CD14-positive monocyte (primary cell): ENCODE measurements at regions not wholly inside any gene's neighbourhood (a gene's known extent, or its start where the extent isn't known, plus 50 kb on each side); places are given as distances from the start of the nearest gene placed in this dataset.

Source experiments
- DNase-seq, 3 donors: peaks; one replicate each; pipeline ENCODE4 v3.0.0-alpha.2; 2011 to 2022
- H2AFZ ChIP-seq: 2 replicates; pipeline ENCODE4 v1.6.0; 2012; ENCODE audit warnings: mild to moderate bottlenecking, low read depth, low read length, inconsistent platforms; ENCODE audit not compliant: insufficient read depth, poor library complexity, severe bottlenecking
- H3K27ac ChIP-seq, 2 donors: 1 replicate in 1 of 2; 2 replicates in 1 of 2; pipeline ENCODE4 v1.5.1; 2012 to 2013; ENCODE audit warnings: low read length in 2 of 2, control low read depth in 1 of 2, inconsistent platforms in 1 of 2, low read depth in 1 of 2, mild to moderate bottlenecking in 1 of 2
- H3K27me3 ChIP-seq, 2 donors: one replicate each; pipeline versions ENCODE4 v1.6.0 to v1.6.1; 2011 to 2013; ENCODE audit warnings: low read length in 2 of 2; ENCODE audit not compliant: control insufficient read depth in 2 of 2, insufficient read depth in 2 of 2
- H3K36me3 ChIP-seq, 2 donors: replicated peaks in 1 of 2; 1 replicate in 1 of 2; 2 replicates in 1 of 2; pipeline versions ENCODE4 v1.5.1 to v1.6.1; 2012 to 2013; ENCODE audit warnings: low read length in 2 of 2, control low read depth in 1 of 2, inconsistent platforms in 1 of 2, mild to moderate bottlenecking in 1 of 2; ENCODE audit not compliant: insufficient read depth in 2 of 2, control insufficient read depth in 1 of 2
- H3K4me1 ChIP-seq, 2 donors: 1 replicate in 1 of 2; 2 replicates in 1 of 2; pipeline versions ENCODE4 v1.5.1 to v1.6.1; 2012 to 2013; ENCODE audit warnings: low read length in 2 of 2, control low read depth in 1 of 2, inconsistent platforms in 1 of 2, mild to moderate bottlenecking in 1 of 2, moderate library complexity in 1 of 2; ENCODE audit not compliant: insufficient read depth in 2 of 2, control insufficient read depth in 1 of 2
- H3K4me2 ChIP-seq: replicated peaks from 2 replicates; pipeline ENCODE3; 2012; ENCODE audit warnings: low read length, moderate library complexity, mild to moderate bottlenecking; ENCODE audit not compliant: poor library complexity, severe bottlenecking; ENCODE audit errors: extremely low read depth
- H3K4me3 ChIP-seq, 3 experiments: fragments of 200-600 bp in 1 of 3; sonication (generic) in 1 of 3; replicated peaks in 1 of 3; 1 replicate in 2 of 3; 2 replicates in 1 of 3; pipeline ENCODE4 v1.5.1; 2011 to 2013; ENCODE audit warnings: low read length in 3 of 3, mild to moderate bottlenecking in 3 of 3, control low read depth in 2 of 3, low read depth in 2 of 3, inconsistent platforms in 1 of 3, moderate library complexity in 1 of 3
- H3K79me2 ChIP-seq: 2 replicates; pipeline ENCODE4 v1.6.0; 2012; ENCODE audit warnings: mild to moderate bottlenecking, control low read depth, inconsistent platforms, low read length, moderate library complexity; ENCODE audit not compliant: insufficient read depth
- H3K9ac ChIP-seq: 2 replicates; pipeline ENCODE4 v1.6.0; 2017; ENCODE audit warnings: low read length, mild to moderate bottlenecking; ENCODE audit not compliant: insufficient read depth, poor library complexity, severe bottlenecking
- H3K9me3 ChIP-seq, 2 donors: replicated peaks in 1 of 2; 1 replicate in 1 of 2; 2 replicates in 1 of 2; pipeline versions ENCODE4 v1.5.1 to v1.6.1; 2012 to 2013; ENCODE audit warnings: low read length in 2 of 2, control low read depth in 1 of 2; ENCODE audit not compliant: control insufficient read depth in 1 of 2, insufficient read depth in 1 of 2
- H4K20me1 ChIP-seq: 2 replicates; pipeline ENCODE4 v1.6.0; 2012; ENCODE audit warnings: mild to moderate bottlenecking, low read length, control low read depth, moderate library complexity; ENCODE audit not compliant: insufficient read depth
- H3K27ac Mint-ChIP-seq, 7 donors: one replicate each; pipeline ENCODE4 v1.8.0; 2020; ENCODE audit warnings: mild to moderate bottlenecking in 7 of 7, mixed read lengths in 7 of 7, moderate library complexity in 6 of 7, inconsistent platforms in 2 of 7
- H3K27me3 Mint-ChIP-seq, 3 donors: one replicate each; pipeline ENCODE4 v1.8.0; 2021 to 2022; ENCODE audit warnings: low read depth in 3 of 3, mild to moderate bottlenecking in 3 of 3, mixed read lengths in 3 of 3, moderate library complexity in 3 of 3, inconsistent platforms in 1 of 3
- H3K36me3 Mint-ChIP-seq, 2 donors: one replicate each; pipeline ENCODE4 v1.8.0; 2020; ENCODE audit warnings: mixed read lengths in 2 of 2, inconsistent platforms in 1 of 2, mild to moderate bottlenecking in 1 of 2
- H3K4me1 Mint-ChIP-seq: one replicate; pipeline ENCODE4 v1.8.0; 2020; ENCODE audit warnings: mild to moderate bottlenecking, mixed read lengths
- H3K4me3 Mint-ChIP-seq, 2 donors: one replicate each; pipeline ENCODE4 v1.8.0; 2020; ENCODE audit warnings: mild to moderate bottlenecking in 2 of 2, mixed read lengths in 2 of 2, moderate library complexity in 1 of 2
- H3K9me3 Mint-ChIP-seq, 7 donors: one replicate each; pipeline ENCODE4 v1.8.0; 2020 to 2022; ENCODE audit warnings: mixed read lengths in 7 of 7, mild to moderate bottlenecking in 6 of 7, moderate library complexity in 6 of 7, inconsistent platforms in 2 of 7
- WGBS: methylation state at CpG from one replicate; pipeline ENCODE4 v1.1.5; 2013; ENCODE audit warnings: missing lambda C conversion rate; ENCODE audit not compliant: insufficient coverage; 5-methylcytosine and 5-hydroxymethylcytosine counted together
- intact Hi-C, 2 donors: fragments of 100-400 bp; cut with micrococcal nuclease; formaldehyde crosslinking; loops; one replicate each; pipeline versions ENCODE4 v1.15.0 to v1.15.1; 2023
- TF ChIP-seq, protein P1 (sequence below): fragments of 200-600 bp; IDR thresholded peaks from one replicate; pipeline ENCODE4 v1.8.0; 2022; ENCODE audit warnings: antibody characterized with exemption, mild to moderate bottlenecking

GRCh38 chr9:105950448-105950847 is 256.1 kb downstream of the TMEM38B start:
- peaks cover 0 to 4% (median 0%) of the 10 kb centered on the region in 3 donors for H3K27me3 Mint-ChIP-seq
- H3K36me3 Mint-ChIP-seq = no peaks in the 10 kb centered on the region
- DNase-seq = no peak
- Histone ChIP-seq H3K4me3 (no peak overlapping the region), H3K79me2 (no peaks in the 10 kb centered on the region), H4K20me1 (no peaks in the 10 kb centered on the region), H3K36me3 (no peaks in the 10 kb centered on the region), H3K9ac (no peak overlapping the region), H2AFZ (no peak overlapping the region), H3K27ac (no peak overlapping the region), H3K4me2 (no peak overlapping the region), H3K27me3 (no peaks in the 10 kb centered on the region), H3K9me3 (peaks cover 6 to 18% of the 10 kb centered on the region in 2 donors), H3K4me1 (no peaks in the 10 kb centered on the region)
- intact Hi-C loops = no loop called here
- H3K4me1 Mint-ChIP-seq = no peaks in the 10 kb centered on the region
- 95% methylated on average over 2 of the region's 2 CpGs for WGBS
- TF ChIP-seq, protein P1, sequence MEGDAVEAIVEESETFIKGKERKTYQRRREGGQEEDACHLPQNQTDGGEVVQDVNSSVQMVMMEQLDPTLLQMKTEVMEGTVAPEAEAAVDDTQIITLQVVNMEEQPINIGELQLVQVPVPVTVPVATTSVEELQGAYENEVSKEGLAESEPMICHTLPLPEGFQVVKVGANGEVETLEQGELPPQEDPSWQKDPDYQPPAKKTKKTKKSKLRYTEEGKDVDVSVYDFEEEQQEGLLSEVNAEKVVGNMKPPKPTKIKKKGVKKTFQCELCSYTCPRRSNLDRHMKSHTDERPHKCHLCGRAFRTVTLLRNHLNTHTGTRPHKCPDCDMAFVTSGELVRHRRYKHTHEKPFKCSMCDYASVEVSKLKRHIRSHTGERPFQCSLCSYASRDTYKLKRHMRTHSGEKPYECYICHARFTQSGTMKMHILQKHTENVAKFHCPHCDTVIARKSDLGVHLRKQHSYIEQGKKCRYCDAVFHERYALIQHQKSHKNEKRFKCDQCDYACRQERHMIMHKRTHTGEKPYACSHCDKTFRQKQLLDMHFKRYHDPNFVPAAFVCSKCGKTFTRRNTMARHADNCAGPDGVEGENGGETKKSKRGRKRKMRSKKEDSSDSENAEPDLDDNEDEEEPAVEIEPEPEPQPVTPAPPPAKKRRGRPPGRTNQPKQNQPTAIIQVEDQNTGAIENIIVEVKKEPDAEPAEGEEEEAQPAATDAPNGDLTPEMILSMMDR = no peak
- no peak overlapping the region for H3K27ac Mint-ChIP-seq
- no peak overlapping the region for H3K4me3 Mint-ChIP-seq
- peaks cover 5 to 27% (median 17%) of the 10 kb centered on the region in 7 donors for H3K9me3 Mint-ChIP-seq

GRCh38 chr9:105950894-105951293 is 256.6 kb downstream of the TMEM38B start:
- H3K36me3 Mint-ChIP-seq = no peaks in the 10 kb centered on the region
- no peaks in the 10 kb centered on the region for H4K20me1 ChIP-seq
- peaks cover 0 to 4% (median 0%) of the 10 kb centered on the region in 3 donors for H3K27me3 Mint-ChIP-seq
- no peak overlapping the region for H3K9ac ChIP-seq
- no peak for DNase-seq
- no peaks in the 10 kb centered on the region for H3K36me3 ChIP-seq
- WGBS = no CpG with 5 or more reads among the region's 1 CpG
- TF ChIP-seq, protein P1 = no peak
- no peaks in the 10 kb centered on the region for H3K27me3 ChIP-seq
- no peak overlapping the region for H3K4me3 ChIP-seq
- H3K79me2 ChIP-seq = no peaks in the 10 kb centered on the region
- H3K4me3 Mint-ChIP-seq = no peak overlapping the region
- H3K27ac Mint-ChIP-seq = no peak overlapping the region
- intact Hi-C loops = no loop called here
- H2AFZ ChIP-seq = no peak overlapping the region
- peaks cover 6 to 18% of the 10 kb centered on the region in 2 donors for H3K9me3 ChIP-seq
- H3K4me2 ChIP-seq = no peak overlapping the region
- H3K4me1 ChIP-seq = no peaks in the 10 kb centered on the region
- no peak overlapping the region for H3K27ac ChIP-seq
- peaks cover 5 to 27% (median 16%) of the 10 kb centered on the region in 7 donors for H3K9me3 Mint-ChIP-seq
- no peaks in the 10 kb centered on the region for H3K4me1 Mint-ChIP-seq
